HUES64 (cell line): ENCODE measurements at regions not wholly inside any gene's neighbourhood (a gene's known extent, or its start where the extent isn't known, plus 50 kb on each side); places are given as distances from the start of the nearest gene placed in this dataset.

ENCODE experiments used
- H3K27ac ChIP-seq: 2 replicates; pipeline ENCODE4 v1.7.0; 2013; ENCODE audit warnings: low read depth, low read length, inconsistent platforms
- H3K27me3 ChIP-seq: 2 replicates; pipeline ENCODE4 v1.6.1; 2013; ENCODE audit warnings: mild to moderate bottlenecking, low read length; ENCODE audit not compliant: insufficient read depth
- H3K36me3 ChIP-seq: 2 replicates; pipeline ENCODE4 v1.6.1; 2013; ENCODE audit warnings: mild to moderate bottlenecking, low read length; ENCODE audit not compliant: insufficient read depth
- H3K4me1 ChIP-seq: 2 replicates; pipeline ENCODE4 v1.6.1; 2013; ENCODE audit warnings: mild to moderate bottlenecking, low read length, moderate library complexity; ENCODE audit not compliant: insufficient read depth
- H3K4me3 ChIP-seq: 2 replicates; pipeline ENCODE4 v1.5.1; 2013; ENCODE audit warnings: mild to moderate bottlenecking, low read length, moderate library complexity
- H3K9ac ChIP-seq: 2 replicates; pipeline ENCODE4 v1.6.1; 2013; ENCODE audit warnings: mild to moderate bottlenecking, low read depth, low read length
- H3K9me3 ChIP-seq: 2 replicates; pipeline ENCODE4 v1.6.1; 2013; ENCODE audit warnings: low read depth, low read length; ENCODE audit not compliant: insufficient read depth
- WGBS: fragments of 150-250, 120-280 bp; methylation state at CpG from one replicate; pipeline ENCODE4 v1.1.7; 2013; ENCODE audit warnings: missing lambda C conversion rate; 5-methylcytosine and 5-hydroxymethylcytosine counted together

DNA sequence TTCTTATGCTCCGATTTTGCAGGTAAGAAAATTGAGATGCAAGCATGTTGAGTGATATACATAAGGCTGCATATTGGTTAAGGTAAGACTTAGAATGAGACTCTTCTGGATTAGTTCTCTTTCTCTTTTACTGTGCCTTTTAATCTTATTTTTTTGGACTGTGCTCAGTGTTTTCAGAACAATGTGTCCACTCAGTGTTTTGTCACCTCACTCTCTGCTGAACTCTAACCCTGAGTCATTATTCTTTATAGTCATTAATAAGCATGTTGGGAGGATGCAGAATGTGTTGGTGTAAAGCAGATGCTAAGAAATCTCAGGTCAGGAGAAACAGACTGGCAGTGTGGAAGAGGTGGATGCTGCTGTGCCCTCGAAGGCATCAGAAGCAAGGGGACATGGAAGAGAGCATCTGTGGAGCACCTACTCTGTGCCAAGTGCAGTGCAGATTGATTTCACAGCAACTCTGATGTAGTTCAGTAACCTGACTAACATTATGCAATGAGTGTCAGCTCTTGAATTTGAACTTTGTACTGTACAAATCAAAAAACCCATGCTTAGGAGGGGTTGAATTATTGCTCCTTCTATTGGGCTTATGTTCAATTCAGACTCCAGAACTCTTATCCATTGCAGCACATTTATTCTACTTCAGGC lies 80.7 kb upstream of the LARGE1 start:
- Histone ChIP-seq H3K9ac (no peak overlapping the region), H3K36me3 (no peaks in the 10 kb centered on the region), H3K4me1 (no peaks in the 10 kb centered on the region), H3K4me3 (no peak overlapping the region), H3K27ac (no peak overlapping the region), H3K9me3 (peaks cover 47% of the 10 kb centered on the region), H3K27me3 (no peaks in the 10 kb centered on the region)
- 83% methylated on average over 1 of the region's 2 CpGs for WGBS

DNA sequence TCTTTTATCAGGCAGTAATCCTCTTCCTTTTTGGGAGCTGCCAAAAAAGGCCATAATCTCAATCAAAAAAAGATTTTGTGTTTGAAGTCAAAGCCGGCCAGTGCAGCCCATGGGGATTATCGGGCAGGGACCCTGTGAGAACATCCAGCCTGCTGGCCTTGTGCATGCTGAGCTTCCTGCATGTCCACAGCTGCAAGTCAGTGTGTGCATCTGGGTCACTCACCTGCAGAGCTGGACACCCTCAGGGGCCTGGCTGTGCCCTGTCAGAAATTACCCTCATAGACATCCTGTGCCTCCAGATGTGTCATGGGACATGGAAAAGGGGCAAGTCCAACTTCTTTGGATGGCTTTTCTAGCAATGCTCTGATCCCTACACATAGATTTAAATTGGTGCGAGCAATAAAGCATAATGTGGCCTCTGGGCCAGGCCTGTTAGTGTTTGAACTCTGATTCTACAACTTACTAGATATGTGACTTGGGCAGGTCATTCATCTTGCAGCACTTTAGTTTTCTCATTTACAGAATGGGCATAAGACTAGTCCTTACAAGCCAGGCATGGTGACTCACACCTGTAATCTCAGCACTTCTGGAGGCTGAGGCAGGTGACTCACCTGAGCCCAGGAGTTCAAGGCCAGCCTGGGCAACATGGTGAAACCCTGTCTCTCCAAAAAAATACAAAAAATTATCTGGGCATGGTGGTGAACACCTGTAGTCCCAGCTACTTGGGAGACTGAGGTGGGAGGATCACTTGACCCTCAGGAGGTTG lies 81.6 kb upstream of the LARGE1 start:
- H3K9me3 ChIP-seq, result peaks cover 52% of the 10 kb centered on the region
- WGBS, result 95% methylated on average over 2 of the region's 3 CpGs
- H3K27me3 ChIP-seq, result no peaks in the 10 kb centered on the region
- H3K4me3 ChIP-seq, result no peak overlapping the region
- no peaks in the 10 kb centered on the region for H3K4me1 ChIP-seq
- no peak overlapping the region for H3K9ac ChIP-seq
- no peaks in the 10 kb centered on the region for H3K36me3 ChIP-seq
- no peak overlapping the region for H3K27ac ChIP-seq

DNA sequence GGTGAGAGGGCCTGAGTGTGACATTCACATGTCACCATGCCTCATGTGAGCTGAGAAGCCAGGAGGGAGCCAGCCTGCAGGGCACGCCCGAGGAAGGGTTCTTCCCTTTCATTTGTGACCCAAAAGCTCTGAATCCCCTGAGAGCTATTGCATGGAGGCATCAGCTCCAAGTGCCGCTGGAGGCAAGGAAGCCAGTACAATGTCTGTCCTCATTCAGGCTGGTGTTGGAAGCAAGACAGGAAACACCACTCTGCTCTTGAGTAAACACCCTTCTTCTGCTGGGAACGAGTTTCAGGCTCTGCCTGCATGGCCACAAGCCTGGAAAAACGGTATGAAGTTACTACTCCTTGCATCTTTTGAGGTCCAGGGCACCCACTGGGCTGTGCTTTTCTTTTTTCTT lies 83.8 kb upstream of the LARGE1 start:
- H3K27ac ChIP-seq, result no peak overlapping the region
- no peaks in the 10 kb centered on the region for H3K36me3 ChIP-seq
- no peak overlapping the region for H3K9ac ChIP-seq
- H3K27me3 ChIP-seq, result no peaks in the 10 kb centered on the region
- WGBS, result 90% methylated on average over 5 of the region's 5 CpGs
- no peak overlapping the region for H3K4me3 ChIP-seq
- peaks cover 49% of the 10 kb centered on the region for H3K9me3 ChIP-seq
- no peaks in the 10 kb centered on the region for H3K4me1 ChIP-seq

DNA sequence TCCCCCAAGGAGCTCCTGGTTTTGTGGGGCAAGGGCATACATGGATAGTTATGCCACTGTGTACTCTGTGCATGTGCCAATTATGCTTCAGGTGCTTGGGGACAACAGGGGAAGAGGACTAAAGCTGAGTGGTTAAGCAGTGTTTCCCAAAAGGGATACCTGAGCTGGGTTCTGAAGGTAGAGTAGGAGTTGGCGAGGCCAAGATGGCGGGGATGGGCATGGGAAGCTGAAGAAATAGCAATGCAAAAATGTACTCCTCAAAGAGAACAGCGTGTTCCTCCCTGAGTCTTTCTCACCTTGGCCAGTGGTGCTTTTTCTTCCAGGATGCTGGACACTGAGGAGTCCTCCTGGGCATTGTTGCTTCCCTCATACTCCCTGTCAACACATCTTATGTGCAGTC lies 90.0 kb upstream of the LARGE1 start:
- H3K4me1 ChIP-seq, result no peaks in the 10 kb centered on the region
- H3K27ac ChIP-seq, result no peak overlapping the region
- H3K36me3 ChIP-seq, result no peaks in the 10 kb centered on the region
- H3K9me3 ChIP-seq, result peaks cover 30% of the 10 kb centered on the region
- no peak overlapping the region for H3K4me3 ChIP-seq
- 94% methylated on average over 3 of the region's 3 CpGs for WGBS
- no peaks in the 10 kb centered on the region for H3K27me3 ChIP-seq
- H3K9ac ChIP-seq, result no peak overlapping the region

DNA sequence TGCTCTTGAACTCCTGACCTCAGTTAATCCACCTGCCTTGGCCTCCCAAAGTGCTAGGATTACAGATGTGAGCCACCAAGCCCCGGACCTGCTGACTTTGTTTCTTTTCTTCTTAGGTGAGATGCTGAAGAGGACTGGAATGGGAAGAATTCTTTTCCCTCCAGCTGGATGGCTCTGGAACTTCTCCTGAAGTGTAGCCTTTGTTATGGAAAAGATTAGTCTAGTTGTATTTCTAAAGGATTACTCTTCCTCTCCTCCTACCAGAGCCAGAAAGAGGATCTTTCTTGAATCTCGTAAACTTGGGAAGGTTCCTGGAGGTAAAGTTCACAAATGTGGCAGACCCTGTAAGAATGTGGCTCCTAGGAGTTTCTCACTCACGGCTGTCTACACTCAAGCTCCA lies 95.4 kb upstream of the LARGE1 start:
- 66% methylated on average over 3 of the region's 3 CpGs for whole genome bisulfite sequencing
- H3K27ac ChIP-seq, result peak overlapping the region; percentile 67; the same call in 1 of the 2 replicates

DNA sequence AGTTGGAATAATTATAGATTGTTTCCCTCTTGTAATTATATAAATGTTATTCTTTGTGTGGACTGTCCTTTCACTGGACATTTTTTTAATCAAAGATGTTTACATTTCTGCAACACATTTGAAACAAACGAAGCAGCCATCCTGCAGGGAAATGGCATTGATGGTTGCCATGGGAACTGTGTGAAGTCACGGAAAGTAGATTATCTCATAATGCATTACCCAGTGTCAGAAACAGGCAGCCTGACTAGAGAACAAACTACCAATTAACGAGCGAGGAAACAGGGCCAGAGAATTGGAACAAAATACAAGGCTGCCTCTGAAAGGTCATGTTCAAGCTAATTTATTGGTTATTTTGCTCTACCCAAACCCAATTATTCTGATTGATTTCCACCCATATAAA lies 96.9 kb upstream of the LARGE1 start:
- 95% methylated on average over 4 of the region's 4 CpGs for WGBS
- no peaks in the 10 kb centered on the region for H3K27me3 ChIP-seq
- no peaks in the 10 kb centered on the region for H3K36me3 ChIP-seq

More for the DNA sequence above, 95.4 kb upstream of the LARGE1 start:
- no peaks in the 10 kb centered on the region for H3K4me1 ChIP-seq
- H3K27me3 ChIP-seq, result no peaks in the 10 kb centered on the region
- no peak overlapping the region for H3K4me3 ChIP-seq
- H3K36me3 ChIP-seq, result no peaks in the 10 kb centered on the region
- H3K9ac ChIP-seq, result no peak overlapping the region
- peaks cover 18% of the 10 kb centered on the region for H3K9me3 ChIP-seq

DNA sequence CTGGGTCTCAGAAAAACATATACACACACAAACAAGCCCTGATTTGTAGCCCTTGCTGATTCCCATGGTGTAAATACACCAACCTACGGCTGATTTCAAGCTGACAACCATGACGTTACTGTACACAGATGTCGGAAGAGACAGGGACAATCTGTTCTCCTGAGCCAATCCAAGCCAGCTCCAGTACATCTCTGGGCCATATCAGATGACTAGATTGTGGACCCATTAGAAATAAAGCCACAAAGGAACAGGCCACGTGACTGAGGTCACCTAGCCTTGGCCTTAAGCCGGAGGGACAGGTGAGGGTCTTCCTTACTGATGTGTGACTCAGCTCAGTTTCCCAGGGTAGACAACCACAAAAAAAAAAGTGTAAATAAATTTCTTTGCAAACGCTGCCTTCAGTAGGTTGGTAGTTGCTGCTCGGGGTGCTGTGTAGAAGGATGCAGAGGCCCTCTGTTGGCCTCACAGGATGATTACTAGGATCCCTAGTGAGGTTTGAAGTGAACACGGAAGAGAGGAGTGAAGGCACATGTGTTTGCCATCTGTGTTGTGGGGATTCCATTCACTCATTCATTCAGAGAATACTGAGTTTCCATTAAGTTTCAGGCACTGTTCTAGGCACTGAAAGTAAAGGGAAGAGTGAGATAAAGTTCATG lies 99.0 kb upstream of the LARGE1 start:
- H3K9ac ChIP-seq, result no peak overlapping the region
- H3K4me1 ChIP-seq, result no peaks in the 10 kb centered on the region
- peaks cover 9% of the 10 kb centered on the region for H3K9me3 ChIP-seq
- no peak overlapping the region for H3K27ac ChIP-seq
- H3K36me3 ChIP-seq, result no peaks in the 10 kb centered on the region
- H3K4me3 ChIP-seq, result no peak overlapping the region
- H3K27me3 ChIP-seq, result no peaks in the 10 kb centered on the region
- 89% methylated on average over 8 of the region's 8 CpGs for WGBS

More for the DNA sequence above, 96.9 kb upstream of the LARGE1 start:
- Histone ChIP-seq H3K9me3 (peaks cover 18% of the 10 kb centered on the region), H3K4me3 (no peak overlapping the region), H3K4me1 (no peaks in the 10 kb centered on the region), H3K9ac (no peak overlapping the region), H3K27ac (no peak overlapping the region)

DNA sequence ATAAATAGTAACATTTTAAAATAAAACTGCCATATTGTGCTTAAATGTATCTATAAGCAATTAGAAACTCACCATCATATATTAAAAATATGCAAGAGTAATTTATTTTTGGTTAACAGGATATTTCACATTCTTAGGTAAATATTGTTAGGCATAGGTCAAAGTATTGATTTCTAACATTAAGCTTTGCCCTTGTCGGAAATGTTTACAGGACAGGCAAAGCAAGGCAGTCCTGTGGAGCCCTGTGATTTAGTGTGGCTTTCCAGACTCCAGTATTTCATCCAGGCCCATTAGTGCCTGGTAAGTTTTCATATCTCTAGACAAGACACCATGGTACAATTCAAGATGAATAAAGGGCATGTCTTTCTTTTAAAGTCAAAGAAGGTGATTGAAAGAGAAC lies 114.9 kb upstream of the LARGE1 start:
- 90% methylated on average over 1 of the region's 1 CpG for WGBS

DNA sequence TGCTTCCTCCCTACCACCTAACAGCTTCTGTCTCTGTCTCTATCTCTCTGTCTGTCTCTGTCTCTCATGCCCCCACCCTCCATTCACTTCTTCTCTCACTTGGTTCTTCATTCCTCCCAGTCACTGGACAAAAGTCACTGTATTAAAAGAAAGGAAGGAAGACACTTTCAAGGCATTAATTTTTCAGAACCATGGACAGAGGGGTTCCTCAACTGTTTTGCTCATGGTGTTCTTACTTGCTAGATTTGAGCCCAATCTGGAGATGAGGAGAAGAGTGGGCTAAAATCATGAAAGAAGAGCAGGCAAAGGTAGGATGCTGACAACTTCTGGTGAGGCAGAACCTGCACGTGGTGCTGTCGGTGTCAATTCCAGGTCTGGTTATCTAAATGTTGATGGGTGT lies 116.7 kb upstream of the LARGE1 start:
- Histone ChIP-seq H3K27ac (no peak overlapping the region), H3K9me3 (no peaks in the 10 kb centered on the region), H3K4me3 (no peak overlapping the region), H3K27me3 (no peaks in the 10 kb centered on the region), H3K4me1 (no peaks in the 10 kb centered on the region), H3K9ac (no peak overlapping the region), H3K36me3 (no peaks in the 10 kb centered on the region)
- 64% methylated on average over 2 of the region's 2 CpGs for whole genome bisulfite sequencing

More for the DNA sequence above, 114.9 kb upstream of the LARGE1 start:
- no peaks in the 10 kb centered on the region for H3K27me3 ChIP-seq
- H3K27ac ChIP-seq, result no peak overlapping the region
- H3K36me3 ChIP-seq, result no peaks in the 10 kb centered on the region
- H3K4me3 ChIP-seq, result no peak overlapping the region
- H3K9me3 ChIP-seq, result no peaks in the 10 kb centered on the region
- no peak overlapping the region for H3K9ac ChIP-seq
- H3K4me1 ChIP-seq, result no peaks in the 10 kb centered on the region

DNA sequence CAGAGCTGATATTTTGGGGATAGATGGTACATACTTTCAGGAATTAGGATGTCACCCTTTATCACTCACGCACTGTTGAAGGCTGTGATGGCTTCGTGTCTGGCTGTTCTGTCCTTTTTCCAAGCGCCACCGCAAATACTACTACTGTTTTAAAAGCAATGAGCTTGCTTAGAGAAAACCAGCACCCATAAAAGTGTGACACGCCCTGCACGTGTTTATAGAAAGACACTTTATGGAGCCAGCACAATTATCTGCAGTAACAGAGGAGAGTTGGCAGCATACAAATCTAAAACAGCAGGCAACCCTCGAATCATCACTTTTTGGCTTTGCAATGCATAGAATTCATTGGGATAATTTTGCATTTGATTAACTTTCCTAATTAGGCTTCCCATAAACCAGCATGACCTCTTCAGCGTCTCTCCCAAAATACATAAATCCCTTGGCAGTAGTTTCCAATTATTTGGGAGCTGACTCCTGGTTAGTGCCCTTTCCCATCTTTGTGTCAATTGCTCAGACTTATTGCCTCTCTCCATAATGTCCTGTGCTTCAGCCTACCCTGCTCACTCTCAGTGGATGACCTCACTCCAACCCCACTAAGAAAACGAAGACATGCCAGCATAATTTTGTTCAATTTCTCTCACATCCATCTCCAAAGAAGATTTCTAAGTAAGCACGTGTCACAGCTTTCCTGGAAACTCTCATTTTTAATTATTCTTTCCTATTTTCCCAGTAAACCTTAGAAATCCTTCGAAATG lies 118.7 kb upstream of the LARGE1 start:
- no peak overlapping the region for H3K4me3 ChIP-seq
- H3K4me1 ChIP-seq, result no peaks in the 10 kb centered on the region
- no peaks in the 10 kb centered on the region for H3K9me3 ChIP-seq
- no peak overlapping the region for H3K27ac ChIP-seq
- H3K9ac ChIP-seq, result no peak overlapping the region
- WGBS, result 88% methylated on average over 11 of the region's 11 CpGs
- H3K36me3 ChIP-seq, result no peaks in the 10 kb centered on the region
- H3K27me3 ChIP-seq, result no peaks in the 10 kb centered on the region

DNA sequence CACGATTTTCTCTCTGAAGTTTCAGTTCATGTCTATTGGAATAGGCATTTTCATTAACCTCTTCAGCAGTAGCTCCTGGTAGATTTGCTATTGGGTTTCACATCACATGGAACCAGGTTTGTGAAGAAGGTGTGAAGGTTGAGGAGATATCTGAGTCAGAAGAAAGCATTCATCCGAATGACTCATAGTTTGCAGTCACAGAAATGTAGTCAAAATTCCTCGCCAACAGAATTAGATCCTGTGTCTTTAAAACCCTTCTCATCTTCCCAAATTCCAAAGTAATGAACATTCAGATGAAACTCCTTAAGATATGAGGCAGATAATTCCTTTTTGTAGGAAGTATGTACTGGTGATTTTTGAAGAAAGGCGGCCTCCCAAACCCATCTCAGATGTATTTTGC lies 125.0 kb upstream of the LARGE1 start:
- no peak overlapping the region for H3K4me3 ChIP-seq
- no peaks in the 10 kb centered on the region for H3K27me3 ChIP-seq
- no peaks in the 10 kb centered on the region for H3K4me1 ChIP-seq
- H3K9ac ChIP-seq, result no peak overlapping the region
- no peaks in the 10 kb centered on the region for H3K9me3 ChIP-seq
- H3K36me3 ChIP-seq, result no peaks in the 10 kb centered on the region
- WGBS, result 94% methylated on average over 3 of the region's 4 CpGs
- H3K27ac ChIP-seq, result no peak overlapping the region
